ENCODE measurements at regions not wholly inside any gene's neighbourhood (a gene's known extent, or its start where the extent isn't known, plus 50 kb on each side); places are given as distances from the start of the nearest gene placed in this dataset.

DNA sequence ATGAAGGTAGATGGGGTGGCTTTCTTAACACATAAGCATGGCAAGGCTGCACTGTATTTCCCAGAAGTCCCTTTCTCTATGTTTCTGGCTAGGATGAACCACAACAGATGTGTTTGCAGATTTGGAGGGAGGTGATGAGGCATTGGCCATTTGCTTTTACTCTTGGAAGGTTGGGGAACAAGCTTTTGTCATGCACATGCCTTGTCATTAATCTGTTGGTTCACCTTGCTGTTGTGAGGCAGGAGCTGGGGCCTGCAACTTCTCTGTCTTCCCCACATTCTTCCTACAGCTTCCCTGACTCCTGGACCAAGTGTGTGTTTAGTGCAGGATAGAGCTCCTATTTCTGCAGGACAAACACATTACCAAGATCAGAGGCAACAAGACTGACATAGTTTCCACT lies 326.2 kb upstream of the SPTLC3 start:
- DNase-seq, result no peak

DNA sequence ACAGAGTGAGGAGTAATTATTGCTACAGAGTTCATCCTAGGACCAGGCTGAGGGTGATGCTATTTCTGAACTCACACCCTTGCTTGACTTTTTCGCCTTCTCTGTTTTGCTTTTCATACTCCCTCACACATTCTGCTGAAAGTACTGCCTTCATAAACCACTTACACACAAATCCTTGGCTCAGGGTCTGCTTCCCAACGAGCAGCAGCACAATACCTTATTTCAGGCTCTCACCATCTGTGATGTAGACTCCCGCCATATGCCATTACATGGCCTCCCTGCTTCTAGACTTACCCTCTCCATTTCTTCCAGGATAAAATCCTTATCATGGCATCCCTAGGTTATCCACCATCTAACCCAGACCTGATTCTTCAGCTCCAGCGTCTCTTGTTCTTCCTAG lies 321.3 kb upstream of the SPTLC3 start:
- peak in 1 of 14 donors; percentile 49 for DNase-seq

DNA sequence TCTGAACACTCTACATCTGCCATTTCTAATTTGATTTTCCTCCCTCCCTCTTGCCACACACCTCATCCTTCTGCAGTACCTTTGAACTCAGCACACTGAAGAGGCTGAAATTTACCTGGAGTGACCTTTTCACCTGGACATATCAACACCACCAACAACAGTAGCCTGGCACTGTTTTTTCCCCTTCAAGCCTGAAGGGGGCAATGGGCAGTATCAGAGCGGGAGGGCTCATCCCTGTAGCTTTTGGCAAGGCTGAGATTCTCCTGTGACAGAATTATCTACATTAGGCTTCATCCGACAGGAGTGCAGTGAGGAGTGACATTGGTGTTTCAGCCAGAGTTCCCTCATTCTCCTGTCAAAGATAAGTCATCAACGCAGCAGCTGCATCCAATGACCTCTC lies 312.8 kb upstream of the SPTLC3 start:
- no peak for DNase-seq

DNA sequence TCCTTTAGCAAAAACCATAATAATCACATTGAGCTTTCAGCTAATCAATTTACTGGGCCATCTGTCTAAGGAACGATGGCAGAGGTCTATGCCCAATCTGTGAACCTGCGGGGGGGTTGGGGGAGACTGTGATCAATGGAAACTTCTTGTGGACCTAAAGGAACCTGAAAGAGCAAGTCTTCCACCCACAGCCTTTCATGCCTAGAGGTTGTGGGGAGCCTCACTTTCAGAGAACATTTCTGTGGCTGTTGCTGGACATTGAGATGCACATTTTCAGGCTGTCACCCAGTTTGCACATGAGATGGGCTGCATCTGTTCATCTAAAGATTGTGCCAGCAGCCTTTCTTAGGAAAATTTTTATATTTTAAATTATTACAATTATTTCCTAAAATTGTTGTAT lies 310.0 kb upstream of the SPTLC3 start:
- no peak for DNase-seq

DNA sequence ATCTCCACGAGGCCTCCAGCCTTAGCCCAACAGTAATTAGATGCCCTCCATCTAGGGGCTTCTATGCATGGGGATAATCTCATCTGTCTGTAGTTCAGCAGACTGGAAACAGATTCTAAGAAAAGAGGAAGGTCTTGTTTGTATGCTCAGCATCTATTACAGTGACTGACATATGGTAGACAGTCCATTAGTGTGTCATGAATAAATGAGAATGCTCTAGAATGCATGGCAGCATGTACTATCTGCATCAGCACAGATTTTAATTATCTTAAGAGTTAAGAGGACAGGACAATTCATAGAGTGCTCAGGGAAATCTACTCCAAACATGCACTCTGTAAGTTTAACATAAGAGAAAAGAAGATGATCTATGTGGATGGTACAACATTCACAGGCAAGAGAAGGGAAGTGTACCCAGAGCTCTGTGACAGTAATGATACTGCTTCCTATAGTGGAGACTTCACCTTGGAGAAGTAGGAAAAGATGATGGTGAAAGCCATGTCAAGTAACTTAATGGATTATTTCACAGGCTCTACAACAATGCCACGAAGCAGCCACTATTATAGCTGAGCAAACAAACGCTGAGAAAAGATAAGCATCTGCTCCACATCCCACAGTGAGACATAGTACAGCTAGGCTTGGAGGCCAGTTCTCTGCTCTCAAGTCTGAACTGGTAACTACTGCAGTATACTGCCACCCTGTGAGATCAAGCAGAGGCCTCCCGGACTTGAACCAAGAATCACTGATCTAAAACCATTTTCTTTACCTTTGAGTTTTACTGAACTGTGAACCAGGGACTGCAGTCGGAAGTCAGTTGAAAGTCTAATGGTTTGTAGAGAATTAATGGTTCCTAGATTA lies 309.2 kb upstream of the SPTLC3 start:
- no peak for DNase-seq

DNA sequence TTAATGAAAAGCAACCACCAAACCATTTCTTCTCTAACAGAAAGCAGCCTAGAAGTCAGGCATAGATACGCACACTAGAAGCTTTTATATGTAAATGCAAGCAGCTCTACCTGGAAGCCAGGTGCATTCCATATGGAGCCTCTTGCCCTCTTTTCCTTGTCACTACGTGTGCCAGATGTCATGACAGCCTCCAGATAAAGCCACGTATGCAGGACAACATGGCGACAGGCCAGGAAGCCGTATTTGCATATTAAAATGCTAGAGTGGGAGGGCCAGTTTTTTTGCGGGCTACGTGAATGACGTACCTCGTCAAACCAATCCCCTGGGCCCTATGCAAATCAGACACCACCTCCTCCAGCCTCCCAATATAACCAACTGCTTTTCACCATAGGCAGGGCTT lies 308.1 kb upstream of the SPTLC3 start:
- no peak for DNase-seq

DNA sequence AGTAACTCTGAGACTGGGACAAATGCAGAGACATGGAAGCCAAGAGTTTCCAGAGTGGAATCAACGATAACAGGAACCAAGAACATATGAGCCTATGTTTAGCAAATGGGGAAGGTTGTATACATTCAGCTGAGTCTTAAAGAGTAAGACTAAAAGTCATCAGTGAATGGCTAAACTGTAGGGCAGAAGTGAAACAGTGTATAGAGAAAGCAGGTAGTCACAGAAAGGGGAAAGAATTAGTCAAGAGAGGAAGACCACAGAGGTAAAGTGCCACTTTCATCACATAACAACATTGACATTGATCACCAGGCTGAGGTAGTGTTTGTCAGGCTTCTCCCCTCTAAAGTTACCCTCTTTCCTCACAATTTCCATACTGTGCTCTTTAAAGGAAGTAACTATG lies 306.5 kb upstream of the SPTLC3 start:
- no peak for DNase-seq

DNA sequence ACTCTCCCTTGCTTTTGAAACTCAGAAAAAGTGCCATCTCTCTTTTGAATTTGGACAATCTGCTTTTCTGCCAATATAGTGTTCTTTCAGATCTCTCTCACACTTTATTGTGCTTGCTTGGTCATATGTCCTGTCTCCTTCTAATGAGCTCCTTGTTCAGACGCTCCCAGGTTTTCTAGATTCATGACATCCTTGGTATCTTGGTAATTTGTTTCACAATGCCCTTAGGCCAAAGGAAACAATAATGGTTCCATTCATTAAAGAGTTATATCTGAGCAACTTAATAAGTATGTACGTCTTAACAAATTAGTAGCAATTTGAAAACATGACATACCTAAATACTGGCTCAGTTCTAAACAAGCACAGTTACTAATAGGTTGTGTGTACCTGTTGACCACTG lies 293.4 kb upstream of the SPTLC3 start:
- DNase-seq, result no peak

DNA sequence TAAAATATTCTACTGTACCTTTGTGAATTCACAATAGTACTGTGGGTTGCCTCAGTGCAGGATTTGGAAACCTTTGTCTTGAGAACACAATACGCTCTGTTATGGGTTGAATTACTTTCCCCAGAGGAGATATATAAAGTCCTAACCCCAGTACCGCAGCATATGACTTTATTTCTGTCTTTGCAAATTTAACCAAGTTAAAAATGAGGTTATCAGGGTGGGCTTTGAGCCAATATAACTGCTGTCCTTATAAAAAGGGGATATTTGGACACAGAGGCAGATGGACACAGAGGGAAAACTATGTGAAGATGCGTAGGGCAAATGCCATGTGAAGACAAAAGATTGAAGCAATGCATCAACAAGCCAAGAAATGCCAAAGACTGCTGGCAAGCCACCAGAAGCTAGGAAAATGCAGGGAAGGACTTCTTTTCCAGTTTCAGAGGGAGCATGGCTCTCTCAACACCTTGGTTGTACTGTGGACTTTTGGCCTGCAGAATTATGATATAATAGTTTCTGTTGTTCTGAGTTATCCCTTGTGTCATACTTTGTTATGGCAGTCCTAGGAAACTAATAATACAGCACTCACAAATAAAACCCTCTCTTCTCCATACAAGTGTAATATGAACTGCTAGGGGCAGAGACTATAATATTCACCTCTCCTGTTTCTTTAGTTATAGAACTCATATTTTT lies 292.6 kb upstream of the SPTLC3 start:
- no peak for DNase-seq

DNA sequence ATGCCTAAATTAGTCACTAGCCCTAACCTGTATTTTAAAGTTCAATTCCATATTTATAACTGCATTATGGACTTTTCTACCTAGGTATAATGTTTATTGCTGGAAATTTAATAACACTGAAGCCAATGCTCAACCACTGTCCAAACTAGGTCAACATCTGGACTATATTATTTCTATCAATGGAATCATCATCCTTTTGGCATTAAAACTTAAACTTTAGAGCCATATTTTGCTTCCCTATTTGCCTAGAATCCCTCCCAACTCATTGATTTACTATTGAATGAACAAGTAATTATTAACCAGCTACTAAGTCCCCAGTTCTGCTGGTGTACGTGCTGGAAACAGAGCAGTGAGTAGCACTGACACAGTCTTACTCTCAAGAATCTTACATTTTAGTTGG lies 291.7 kb upstream of the SPTLC3 start:
- DNase-seq, result no peak

DNA sequence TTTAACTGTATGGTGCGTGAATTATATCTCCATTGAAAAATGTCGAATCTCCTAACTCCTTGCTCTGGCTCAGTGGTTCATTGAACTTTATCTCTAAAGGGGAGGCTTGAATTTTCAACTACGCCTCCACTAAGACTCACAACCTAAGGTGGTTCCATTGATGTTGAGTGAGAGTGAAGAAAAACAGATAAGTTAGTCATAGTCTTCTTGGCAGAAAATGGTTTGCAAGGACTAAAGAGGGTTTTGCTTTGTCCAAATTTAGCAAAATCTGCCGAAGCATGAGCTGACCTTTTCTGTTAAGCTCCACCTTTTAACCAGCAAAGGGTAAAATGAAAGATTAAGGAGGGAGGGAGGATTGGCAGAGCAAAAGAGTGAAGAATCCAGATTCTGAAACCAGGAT lies 290.2 kb upstream of the SPTLC3 start:
- DNase-seq, result no peak

DNA sequence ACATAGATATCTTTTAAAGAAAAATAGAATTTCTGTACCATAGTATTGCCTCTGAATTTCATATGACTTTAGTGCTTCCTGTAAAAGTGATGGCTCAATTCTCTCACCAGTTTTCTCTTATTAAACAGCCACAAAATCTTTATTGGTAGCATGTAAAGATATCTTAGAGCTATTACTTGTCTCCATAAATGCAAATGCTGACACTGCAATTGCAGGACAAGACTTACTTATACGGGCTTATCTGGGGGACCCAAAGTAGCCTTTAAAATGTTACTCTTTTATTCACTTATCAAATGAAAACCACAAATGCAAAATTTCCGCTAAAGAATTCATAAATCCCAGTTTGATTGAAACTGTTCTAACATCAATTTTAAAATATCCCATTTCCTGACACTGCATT lies 287.1 kb upstream of the SPTLC3 start:
- no peak for DNase-seq

DNA sequence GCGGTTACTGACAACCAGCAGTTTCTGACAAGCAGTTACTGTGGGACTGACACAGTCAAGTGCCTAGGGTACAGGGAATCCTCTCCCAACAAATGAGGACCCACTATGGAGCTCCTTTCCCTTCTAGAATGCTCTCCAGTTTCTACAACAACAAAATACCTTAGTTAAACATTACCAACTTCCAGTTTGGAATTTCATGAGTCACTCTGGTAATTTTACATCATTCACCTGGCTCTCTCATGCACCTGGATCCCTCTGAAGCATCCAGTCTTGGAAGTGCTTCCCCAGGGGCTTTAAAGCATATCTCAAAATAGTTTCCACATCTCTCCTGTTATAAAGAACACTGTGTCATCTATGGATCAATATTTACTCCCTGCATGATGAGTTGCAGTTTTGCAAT lies 286.7 kb upstream of the SPTLC3 start:
- no peak for DNase-seq

DNA sequence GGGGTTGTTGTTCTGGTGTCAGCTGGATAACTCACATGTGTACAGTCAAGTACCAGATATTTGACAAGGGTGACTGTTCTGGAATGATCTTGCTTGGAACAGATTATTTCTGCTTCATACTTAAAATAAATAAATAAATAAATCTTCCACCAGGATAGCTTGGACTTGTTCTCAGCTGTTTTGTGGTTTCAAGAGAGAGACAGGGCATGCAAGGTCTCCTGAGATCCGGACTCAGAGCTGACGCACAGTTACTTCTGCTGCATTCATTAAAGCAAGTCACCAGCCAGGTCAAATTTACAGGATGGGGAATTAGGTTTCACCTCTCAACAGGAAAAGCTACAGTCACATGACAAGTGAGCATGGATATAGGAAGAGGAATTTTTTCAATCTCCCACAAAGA lies 285.0 kb upstream of the SPTLC3 start:
- no peak for DNase-seq

DNA sequence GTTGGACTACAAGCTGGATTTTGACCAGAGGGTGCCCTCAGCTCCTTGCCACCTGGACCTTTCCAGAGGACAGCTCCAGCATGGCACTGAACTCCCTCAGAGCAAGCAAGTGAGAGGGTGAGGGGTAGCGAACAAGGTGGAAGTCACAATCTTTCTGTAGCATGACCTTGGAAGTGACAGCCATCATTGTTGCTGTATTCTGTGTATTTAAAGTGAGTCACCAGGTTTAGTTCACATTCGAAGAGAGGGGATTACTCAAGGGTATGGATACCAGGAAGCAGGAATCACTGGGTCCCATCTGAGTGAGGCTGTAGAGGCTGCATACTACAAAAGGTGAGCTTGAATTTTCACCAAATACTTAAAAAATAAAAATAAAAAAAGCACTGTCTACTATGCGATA lies 280.0 kb upstream of the SPTLC3 start:
- DNase-seq, result no peak

DNA sequence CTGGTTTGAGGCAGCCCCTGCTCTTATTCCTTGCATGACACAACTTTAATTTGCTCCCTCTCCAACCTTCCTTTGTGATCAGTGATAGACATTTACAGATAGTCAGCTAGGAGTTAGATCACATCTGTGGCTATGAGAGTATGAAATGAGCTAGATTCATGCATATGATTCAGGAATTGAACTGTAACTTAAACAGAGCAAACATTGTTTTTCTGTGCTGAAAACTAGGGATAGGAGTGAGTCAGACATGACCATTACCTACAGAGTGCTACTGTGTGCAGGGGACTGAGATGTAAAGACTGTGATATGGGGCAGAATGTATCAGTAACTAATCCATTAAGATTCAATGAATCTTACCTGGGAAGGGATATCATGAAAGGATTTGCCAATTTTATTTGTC lies 279.4 kb upstream of the SPTLC3 start:
- DNase-seq, result no peak

DNA sequence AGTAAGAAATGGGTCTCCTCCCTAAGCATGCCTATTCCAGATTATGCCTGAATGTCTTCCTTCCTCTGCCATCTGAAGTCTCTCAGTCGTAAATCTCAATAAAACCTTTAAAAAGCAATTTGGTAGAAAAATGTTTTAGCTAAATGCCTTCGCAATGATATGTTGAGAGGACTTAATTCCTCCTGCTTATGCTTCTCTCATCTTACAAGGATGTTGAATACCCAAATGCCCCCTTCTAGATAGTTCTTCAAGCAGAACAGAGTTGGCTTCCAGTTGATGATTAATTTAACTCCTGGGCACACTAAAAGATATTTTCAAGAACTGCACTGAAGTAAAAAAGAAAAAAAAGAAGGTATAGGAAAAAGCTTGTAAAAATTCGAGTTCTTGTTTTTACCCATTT lies 275.0 kb upstream of the SPTLC3 start:
- DNase-seq, result no peak

DNA sequence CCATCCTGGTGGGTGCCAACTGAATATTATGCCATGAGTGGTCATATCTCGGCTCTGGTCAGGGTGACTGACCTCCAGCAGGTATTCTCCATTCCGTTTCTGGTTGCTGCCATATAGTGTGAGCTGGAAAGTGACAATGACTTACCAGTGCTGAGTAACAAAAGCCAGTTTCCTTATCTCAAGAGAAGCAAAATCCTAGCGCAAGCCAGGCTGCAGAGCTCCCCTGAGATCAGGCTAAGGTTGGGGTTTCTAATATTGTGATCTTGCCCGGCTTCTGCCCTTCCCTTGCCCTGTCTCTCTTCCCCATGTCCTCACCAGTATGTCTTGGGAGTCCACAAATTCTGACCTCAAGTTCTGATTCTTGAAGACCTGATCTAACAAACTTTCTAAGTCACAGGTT lies 271.3 kb upstream of the SPTLC3 start:
- no peak for DNase-seq

DNA sequence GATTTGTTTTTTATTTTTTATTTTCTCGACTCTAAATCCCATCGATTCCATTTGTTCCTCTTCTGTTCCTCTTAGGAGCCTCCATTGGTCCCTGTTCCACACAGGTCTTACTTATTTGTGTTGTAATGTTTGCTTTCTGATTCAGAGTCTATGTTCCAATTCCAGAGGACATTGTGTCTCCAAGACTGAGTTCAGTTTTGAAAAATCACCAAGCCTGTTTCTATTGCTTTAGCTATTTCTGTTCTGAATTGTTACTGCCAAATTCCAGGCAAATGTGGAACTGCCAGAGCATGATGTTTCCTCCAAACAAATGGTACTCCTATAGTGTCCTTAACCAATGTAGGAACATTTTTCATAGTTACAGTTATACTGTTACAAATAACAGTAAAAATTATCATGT lies 270.9 kb upstream of the SPTLC3 start:
- DNase-seq, result no peak

DNA sequence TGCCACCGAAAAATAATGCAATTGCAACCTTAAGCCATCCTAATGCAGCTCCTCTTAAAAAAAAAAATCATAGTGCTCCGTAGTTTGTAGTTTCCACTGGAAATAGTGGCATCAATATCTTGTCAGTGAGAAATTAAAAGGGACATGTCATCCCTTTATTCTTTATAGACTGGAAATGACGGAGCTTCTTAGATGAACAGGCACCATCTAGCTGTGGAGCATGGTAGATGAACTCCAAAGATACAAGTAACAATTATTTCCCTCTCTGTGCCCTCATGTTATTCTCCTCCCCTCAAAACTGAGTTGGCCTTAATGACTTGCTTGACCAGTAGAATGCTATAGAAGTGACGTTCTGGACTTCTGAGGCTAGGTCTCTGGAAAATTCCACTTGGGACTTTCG lies 268.1 kb upstream of the SPTLC3 start:
- DNase-seq, result no peak

DNA sequence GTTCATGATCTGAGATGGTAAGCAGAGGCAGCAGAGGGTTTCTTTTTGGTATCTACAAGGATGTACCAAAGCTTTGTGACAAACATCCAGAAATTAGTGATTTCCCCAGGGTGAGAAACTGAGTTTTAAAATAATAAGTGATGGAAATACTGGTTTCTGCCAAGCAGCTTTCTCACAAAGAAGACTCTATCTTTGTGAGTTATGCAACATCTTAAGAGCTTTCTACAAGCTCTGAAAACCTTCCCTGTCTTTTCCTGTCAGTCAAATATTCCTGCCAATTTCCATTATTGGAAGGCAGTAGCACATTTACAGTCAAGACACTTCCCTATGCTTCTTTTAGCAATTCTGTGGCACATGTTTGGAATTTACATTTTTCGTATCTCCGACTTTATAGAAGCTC lies 264.7 kb upstream of the SPTLC3 start:
- DNase-seq, result no peak

DNA sequence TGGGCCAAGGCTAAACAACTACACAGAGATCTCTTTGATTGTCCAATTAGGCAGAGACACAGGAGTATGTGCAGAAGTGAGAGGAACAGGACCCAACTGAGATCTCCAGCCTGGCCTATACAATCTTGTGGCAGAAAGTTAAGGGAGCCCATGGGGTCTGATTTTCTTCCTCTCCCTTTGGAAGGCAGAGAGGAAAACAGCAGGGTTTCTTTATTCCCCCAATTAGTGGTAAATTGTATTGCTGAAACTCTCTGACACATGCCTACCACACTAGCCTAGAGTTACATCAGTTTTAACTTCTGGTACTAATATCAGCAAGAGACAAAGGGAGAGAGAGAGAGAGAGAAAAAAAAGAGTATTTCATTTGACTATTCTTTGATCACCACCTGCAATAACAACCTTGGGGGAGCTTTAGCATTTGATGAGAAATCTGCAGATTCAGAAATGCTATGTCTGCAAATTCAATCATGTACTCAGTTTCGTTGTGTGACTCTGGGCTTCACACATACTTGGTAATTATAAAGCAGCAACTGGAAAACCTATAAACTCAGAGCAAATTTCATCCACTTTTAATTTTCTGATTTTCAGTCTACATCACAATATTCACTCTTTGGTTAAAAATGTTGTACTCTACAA lies 260.3 kb upstream of the SPTLC3 start:
- DNase-seq, result no peak

DNA sequence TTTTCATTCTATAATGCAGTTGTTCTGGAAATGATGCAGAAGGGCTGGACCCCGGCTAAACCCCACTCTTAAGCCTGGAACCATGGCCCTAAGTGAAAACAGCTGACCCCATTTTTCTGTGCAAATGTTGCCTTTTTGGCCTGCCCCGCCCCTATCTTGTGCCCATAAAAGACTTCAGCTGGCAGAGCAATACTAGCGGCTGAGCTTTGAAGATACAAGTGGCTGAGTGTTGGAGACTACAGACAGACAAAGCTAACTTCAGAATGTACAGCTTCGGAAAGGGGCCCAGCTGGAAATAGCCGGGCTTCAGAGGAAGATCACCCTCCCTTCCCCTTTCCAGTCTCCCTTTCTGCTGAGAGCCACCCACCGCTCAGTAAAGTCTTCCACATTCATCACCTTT lies 258.6 kb upstream of the SPTLC3 start:
- DNase-seq, result no peak
